H1 (cell line): ENCODE measurements at regions not wholly inside any gene's neighbourhood (a gene's known extent, or its start where the extent isn't known, plus 50 kb on each side); places are given as distances from the start of the nearest gene placed in this dataset.

Source experiments
- CTCF ChIA-PET: fragments of 300-600 bp; sonication (Branson Sonifier 250); formaldehyde crosslinking; loops from one replicate; lab custom pipeline; 2021; ENCODE audit not compliant: partially characterized antibody; lab: Charles Lee
- POLR2A ChIA-PET: fragments of 300-600 bp; sonication (Branson Sonifier 250); formaldehyde crosslinking; loops from one replicate; lab custom pipeline; 2021; ENCODE audit warnings: inconsistent platforms; ENCODE audit not compliant: partially characterized antibody; lab: Charles Lee
- DNase-seq, 2 experiments: peaks; one replicate each; pipeline versions ENCODE4 v3.0.0 to v3.0.0-alpha.2; 2010 to 2022; ENCODE audit warnings: low spot score in 2 of 2, low read depth in 1 of 2, mixed read lengths in 1 of 2
- FAIRE-seq: peaks from 2 replicates; lab custom pipeline; 2011; peaks lifted over from hg19 to GRCh38; lab: Jason Lieb, UNC
- H2AFZ ChIP-seq: 2 replicates; pipeline ENCODE4 v1.8.1; 2012; ENCODE audit warnings: low read length, inconsistent platforms
- H2AK5ac ChIP-seq: 2 replicates; pipeline ENCODE4 v1.6.1; 2013; ENCODE audit warnings: low read depth, low read length
- H2BK120ac ChIP-seq: replicated peaks from 2 replicates; pipeline ENCODE3; 2013; ENCODE audit warnings: low read depth, low read length, inconsistent platforms
- H2BK12ac ChIP-seq: 2 replicates; pipeline ENCODE4 v1.6.1; 2013; ENCODE audit warnings: low read depth, low read length
- H2BK15ac ChIP-seq: 2 replicates; pipeline ENCODE4 v1.6.1; 2013; ENCODE audit warnings: low read length
- H2BK20ac ChIP-seq: 2 replicates; pipeline ENCODE4 v1.6.1; 2013; ENCODE audit warnings: low read length
- H2BK5ac ChIP-seq: 2 replicates; pipeline ENCODE4 v1.6.1; 2013; ENCODE audit warnings: low read depth, low read length
- H3K14ac ChIP-seq: 2 replicates; pipeline ENCODE4 v1.6.1; 2013; ENCODE audit warnings: inconsistent platforms; ENCODE audit not compliant: insufficient read length
- H3K18ac ChIP-seq: 2 replicates; pipeline ENCODE4 v1.6.1; 2013; ENCODE audit warnings: low read length; ENCODE audit errors: extremely low read depth
- H3K23ac ChIP-seq: 2 replicates; pipeline ENCODE4 v1.6.1; 2013; ENCODE audit warnings: inconsistent platforms; ENCODE audit not compliant: insufficient read length
- H3K23me2 ChIP-seq: 2 replicates; pipeline ENCODE4 v1.6.1; 2013; ENCODE audit warnings: low read depth, low read length
- H3K27ac ChIP-seq: 2 replicates; pipeline ENCODE4 v1.6.1; 2011; ENCODE audit warnings: low read depth, low read length, inconsistent platforms
- H3K27me3 ChIP-seq, 4 experiments: replicated peaks in 1 of 4; 1 replicate in 1 of 4; 2 replicates in 3 of 4; pipeline versions ENCODE4 v1.6.1 to v1.8.1; 2011 to 2013; ENCODE audit warnings: low read length in 3 of 4, mild to moderate bottlenecking in 3 of 4, inconsistent platforms in 2 of 4, mixed read lengths in 2 of 4, moderate library complexity in 1 of 4; ENCODE audit not compliant: control insufficient read depth in 3 of 4, insufficient read depth in 3 of 4; ENCODE audit errors: extremely low read depth in 1 of 4
- H3K36me3 ChIP-seq, 4 experiments: 2 replicates each; pipeline versions ENCODE4 v1.6.1 to v1.8.1; 2011 to 2013; ENCODE audit warnings: mild to moderate bottlenecking in 4 of 4, low read length in 3 of 4, moderate library complexity in 2 of 4, control low read depth in 1 of 4, inconsistent platforms in 1 of 4; ENCODE audit not compliant: insufficient read depth in 4 of 4, control insufficient read depth in 2 of 4
- H3K4ac ChIP-seq: replicated peaks from 2 replicates; pipeline ENCODE3; 2013; ENCODE audit warnings: low read length, low read depth, mixed read lengths, inconsistent platforms; ENCODE audit not compliant: insufficient read length
- H3K4me1 ChIP-seq, 4 experiments: replicated peaks in 1 of 4; 1 replicate in 1 of 4; 2 replicates in 3 of 4; pipeline versions ENCODE4 v1.6.1 to v1.8.1; 2011 to 2013; ENCODE audit warnings: low read length in 3 of 4, inconsistent platforms in 2 of 4, mixed read lengths in 1 of 4; ENCODE audit not compliant: insufficient read depth in 4 of 4, control insufficient read depth in 3 of 4
- H3K4me2 ChIP-seq, 2 experiments: 2 replicates each; pipeline versions ENCODE4 v1.6.1 to v1.8.1; 2011 to 2013; ENCODE audit warnings: low read depth in 2 of 2, low read length in 2 of 2, control low read depth in 1 of 2, inconsistent platforms in 1 of 2, mild to moderate bottlenecking in 1 of 2; ENCODE audit not compliant: insufficient read depth in 1 of 2
- H3K4me3 ChIP-seq, 4 experiments: fragments of 200-600, 300-600 bp in 1 of 4; sonication (generic), shearing (Covaris generic), sonication (Bioruptor Twin) in 1 of 4; 2 replicates each; pipeline versions ENCODE4 v1.5.1 to v1.8.1; 2011 to 2016; ENCODE audit warnings: low read length in 4 of 4, low read depth in 3 of 4, control low read depth in 2 of 4, inconsistent platforms in 2 of 4, mild to moderate bottlenecking in 2 of 4, mixed read lengths in 1 of 4, moderate library complexity in 1 of 4; ENCODE audit not compliant: insufficient read depth in 2 of 4; ENCODE audit errors: extremely low read depth in 1 of 4
- H3K56ac ChIP-seq: replicated peaks from 2 replicates; pipeline ENCODE3; 2013; ENCODE audit warnings: low read depth, mild to moderate bottlenecking, mixed read lengths, low read length, inconsistent platforms; ENCODE audit not compliant: insufficient read length
- H3K79me1 ChIP-seq: 2 replicates; pipeline ENCODE4 v1.6.1; 2013; ENCODE audit warnings: low read depth, low read length, control low read depth
- H3K79me2 ChIP-seq, 2 experiments: 2 replicates each; pipeline versions ENCODE4 v1.6.1 to v1.8.1; 2012 to 2013; ENCODE audit warnings: low read length in 2 of 2, mild to moderate bottlenecking in 2 of 2, inconsistent platforms in 1 of 2; ENCODE audit not compliant: insufficient read depth in 2 of 2, control insufficient read depth in 1 of 2
- H3K9ac ChIP-seq, 4 experiments: replicated peaks in 1 of 4; 1 replicate in 1 of 4; 2 replicates in 3 of 4; pipeline versions ENCODE4 v1.6.1 to v1.8.1; 2011 to 2013; ENCODE audit warnings: low read depth in 3 of 4, low read length in 3 of 4, control low read depth in 2 of 4, mild to moderate bottlenecking in 2 of 4, moderate library complexity in 2 of 4, inconsistent platforms in 1 of 4; ENCODE audit errors: extremely low read depth in 1 of 4
- H3K9me3 ChIP-seq, 2 experiments: 2 replicates each; pipeline versions ENCODE4 v1.6.1 to v1.8.1; 2012 to 2013; ENCODE audit warnings: mild to moderate bottlenecking in 2 of 2, moderate library complexity in 2 of 2, control low read depth in 1 of 2, inconsistent platforms in 1 of 2, low read depth in 1 of 2, low read length in 1 of 2, mixed read lengths in 1 of 2; ENCODE audit not compliant: insufficient read depth in 2 of 2
- H4K20me1 ChIP-seq, 2 experiments: replicated peaks in 1 of 2; 2 replicates each; pipeline versions ENCODE3 to v1.8.1; 2011 to 2013; ENCODE audit warnings: inconsistent platforms in 2 of 2, low read length in 2 of 2, mild to moderate bottlenecking in 1 of 2; ENCODE audit not compliant: insufficient read depth in 2 of 2, control insufficient read depth in 1 of 2
- H4K5ac ChIP-seq: 2 replicates; pipeline ENCODE4 v1.6.1; 2013; ENCODE audit warnings: low read length, low read depth, mixed read lengths, inconsistent platforms; ENCODE audit not compliant: insufficient read length
- H4K8ac ChIP-seq: 2 replicates; pipeline ENCODE4 v1.8.0; 2013; ENCODE audit warnings: mild to moderate bottlenecking, moderate library complexity, low read length, inconsistent platforms; ENCODE audit not compliant: insufficient read depth; ENCODE audit errors: extremely low read depth
- H4K91ac ChIP-seq: replicated peaks from 2 replicates; pipeline ENCODE3; 2013; ENCODE audit warnings: low read length, mixed read lengths, inconsistent platforms; ENCODE audit not compliant: insufficient read length
- SIX5 ChIP-seq: IDR thresholded peaks from 2 replicates; pipeline ENCODE4 v1.6.1; 2011; ENCODE audit warnings: mild to moderate bottlenecking, low read depth, low read length
- SP4 ChIP-seq: IDR thresholded peaks from 2 replicates; pipeline ENCODE4 v1.6.1; 2012; ENCODE audit warnings: low read length, inconsistent platforms
- SRF ChIP-seq: IDR thresholded peaks from 2 replicates; pipeline ENCODE4 v1.6.1; 2011; ENCODE audit warnings: mild to moderate bottlenecking, low read depth, low read length, moderate library complexity
- whole genome bisulfite sequencing, 2 experiments: shearing (Covaris generic) in 1 of 2; methylation state at CpG; one replicate each; pipeline versions ENCODE4 v1.1.6 to v1.1.7; 2013 to 2015; ENCODE audit warnings: low lambda C conversion rate in 2 of 2, mixed read lengths in 2 of 2, inconsistent platforms in 1 of 2, low coverage in 1 of 2, missing lambda C conversion rate in 1 of 2; ENCODE audit not compliant: insufficient replicate concordance in 2 of 2, insufficient coverage in 1 of 2, insufficient read length in 1 of 2; ENCODE audit errors: extremely low coverage in 1 of 2, missing lambda C conversion rate in 1 of 2; 5-methylcytosine and 5-hydroxymethylcytosine counted together

GRCh38 chr6:1242021-1242420 lies 69.9 kb upstream of the FOXQ1 start:
- Histone ChIP-seq H3K23ac (no peak overlapping the region), H2BK5ac (no peak overlapping the region), H3K9ac (no peak overlapping the region; a peak in 2 of 7 replicates), H3K27ac (no peak overlapping the region), H2BK120ac (no peak overlapping the region), H2BK15ac (no peak overlapping the region), H3K4ac (no peak overlapping the region), H4K5ac (no peak overlapping the region), H2BK12ac (no peak overlapping the region), H3K23me2 (no peaks in the 10 kb centered on the region), H3K4me3 (no peak overlapping the region), H3K4me1 (peaks cover 0 to 6% (median 0%) of the 10 kb centered on the region in 4 experiments; a peak in 1 of 7 replicates), H3K4me2 (no peak overlapping the region), H3K27me3 (no peaks in the 10 kb centered on the region), H4K8ac (no peak overlapping the region), H2BK20ac (no peak overlapping the region), H3K36me3 (no peaks in the 10 kb centered on the region), H3K18ac (no peak overlapping the region), H2AFZ (0 out of 2 replicates have a peak overlapping the region, but pooled peaks have one; percentile 33), H3K14ac (no peak overlapping the region), H3K9me3 (no peaks in the 10 kb centered on the region), H3K79me1 (no peaks in the 10 kb centered on the region), H4K91ac (no peak overlapping the region), H2AK5ac (no peak overlapping the region), H3K56ac (no peak overlapping the region), H3K79me2 (no peaks in the 10 kb centered on the region), H4K20me1 (no peaks in the 10 kb centered on the region)
- CTCF ChIA-PET: interaction anchor here (1.4 kb wide), 1 partner anchor 13 kb away, joined by 3 read pairs; no protein-coding TSS in a partner anchor
- POLR2A ChIA-PET: no interaction called here
- peak in 1 of 2 experiments; percentile 33 for DNase-seq
- WGBS, 2 experiments: 84% methylated on average over 4 of the region's 4 CpGs; no CpG with 5 or more reads in 1 of the 2 experiments
- TF ChIP-seq SP4 (no peak), SIX5 (no peak), SRF (no peak)
- FAIRE-seq: no peak
